DND-41 (cell line): ENCODE measurements at regions not wholly inside any gene's neighbourhood (a gene's known extent, or its start where the extent isn't known, plus 50 kb on each side); places are given as distances from the start of the nearest gene placed in this dataset.

Experiments
- ATAC-seq: fragments of 200-7000 bp; cut with Tn5 transposase; 3 replicates; pipeline ENCODE4 v1.9.1; 2021; ENCODE audit warnings: low read depth; ENCODE audit not compliant: insufficient read depth
- DNase-seq: peaks from one replicate; pipeline ENCODE4 v3.0.0-alpha.2; 2020
- H2AFZ ChIP-seq: 2 replicates; pipeline ENCODE4 v1.6.0; 2012; ENCODE audit warnings: low read depth, low read length
- H3K27ac ChIP-seq: 2 replicates; pipeline ENCODE4 v1.5.1; 2012; ENCODE audit warnings: low read length, inconsistent platforms
- H3K27me3 ChIP-seq: fragments of 200-600 bp; sonication (generic); 2 replicates; pipeline ENCODE4 v1.6.0; 2012; ENCODE audit warnings: low read length, mild to moderate bottlenecking, inconsistent platforms; ENCODE audit not compliant: insufficient read depth, poor library complexity
- H3K36me3 ChIP-seq: 2 replicates; pipeline ENCODE4 v1.5.1; 2012; ENCODE audit warnings: low read length, inconsistent platforms; ENCODE audit not compliant: insufficient read depth
- H3K4me1 ChIP-seq: 2 replicates; pipeline ENCODE4 v1.5.1; 2012; ENCODE audit warnings: mild to moderate bottlenecking, low read length; ENCODE audit not compliant: insufficient read depth
- H3K4me2 ChIP-seq: 2 replicates; pipeline ENCODE4 v1.6.0; 2012; ENCODE audit warnings: mild to moderate bottlenecking, moderate library complexity, low read length, inconsistent platforms; ENCODE audit not compliant: insufficient read depth
- H3K4me3 ChIP-seq, 2 experiments: fragments of 200-600 bp in 1 of 2; shearing (Covaris generic) in 1 of 2; 2 replicates each; pipeline ENCODE4 v1.5.1; 2012 to 2016; ENCODE audit warnings: inconsistent platforms in 2 of 2, low read length in 2 of 2, mild to moderate bottlenecking in 2 of 2, low read depth in 1 of 2, moderate library complexity in 1 of 2
- H3K79me2 ChIP-seq: 2 replicates; pipeline ENCODE4 v1.6.0; 2012; ENCODE audit warnings: low read length, inconsistent platforms; ENCODE audit not compliant: insufficient read depth
- H3K9ac ChIP-seq: 2 replicates; pipeline ENCODE4 v1.6.0; 2012; ENCODE audit warnings: low read depth, mild to moderate bottlenecking, inconsistent platforms, low read length, moderate library complexity
- H3K9me3 ChIP-seq: 2 replicates; pipeline ENCODE4 v1.5.1; 2012; ENCODE audit warnings: low read length, moderate library complexity, mild to moderate bottlenecking, inconsistent platforms; ENCODE audit not compliant: insufficient read depth, severe bottlenecking
- H4K20me1 ChIP-seq: 2 replicates; pipeline ENCODE4 v1.6.0; 2012; ENCODE audit warnings: low read length; ENCODE audit not compliant: insufficient read depth
- CTCF ChIP-seq: IDR thresholded peaks from 2 replicates; pipeline ENCODE4 v1.5.1; 2012; ENCODE audit warnings: borderline replicate concordance, low read length, moderate library complexity, mild to moderate bottlenecking; ENCODE audit not compliant: poor library complexity, severe bottlenecking; ENCODE audit errors: extremely low read depth
- EZH2 ChIP-seq: IDR thresholded peaks from 3 replicates; pipeline ENCODE4 v1.6.1; 2012; ENCODE audit warnings: borderline replicate concordance, low read depth, mild to moderate bottlenecking, moderate library complexity, low read length, inconsistent platforms; ENCODE audit not compliant: severe bottlenecking

- H3K4me3 ChIP-seq = no peak overlapping the region
- H3K9me3 ChIP-seq = peaks cover 3% of the 10 kb centered on the region
- H4K20me1 ChIP-seq = no peaks in the 10 kb centered on the region
- H3K36me3 ChIP-seq = no peaks in the 10 kb centered on the region
- no peaks in the 10 kb centered on the region for H3K79me2 ChIP-seq
- no peak overlapping the region for H3K27ac ChIP-seq
- H3K27me3 ChIP-seq = no peaks in the 10 kb centered on the region
- ATAC-seq (no peak), DNase-seq (no peak)
- H2AFZ ChIP-seq = no peak overlapping the region
- no peaks in the 10 kb centered on the region for H3K4me1 ChIP-seq
- H3K4me2 ChIP-seq = no peak overlapping the region
- H3K9ac ChIP-seq = no peak overlapping the region
- TF ChIP-seq CTCF = no peak
- no peak for TF ChIP-seq EZH2
Observed at GRCh38 chr21:21952566-21952965, 954.4 kb downstream of the NCAM2 start.

GRCh38 chr21:21955204-21955603, 957.0 kb downstream of the NCAM2 start:
- H3K9me3 ChIP-seq = no peaks in the 10 kb centered on the region
- ATAC-seq (no peak), DNase-seq (no peak)
- H3K27ac ChIP-seq = no peak overlapping the region
- no peak overlapping the region for H3K9ac ChIP-seq
- H3K36me3 ChIP-seq = no peaks in the 10 kb centered on the region
- no peak overlapping the region for H2AFZ ChIP-seq
- H3K4me2 ChIP-seq = no peak overlapping the region
- H3K4me1 ChIP-seq = no peaks in the 10 kb centered on the region
- H3K79me2 ChIP-seq = no peaks in the 10 kb centered on the region
- no peaks in the 10 kb centered on the region for H4K20me1 ChIP-seq
- TF ChIP-seq CTCF (no peak), EZH2 (no peak)
- H3K27me3 ChIP-seq = no peaks in the 10 kb centered on the region
- H3K4me3 ChIP-seq = no peak overlapping the region

- H3K27ac ChIP-seq = no peak overlapping the region
- no peak overlapping the region for H3K4me3 ChIP-seq
- H3K4me2 ChIP-seq = no peak overlapping the region
- H3K36me3 ChIP-seq = no peaks in the 10 kb centered on the region
- no peaks in the 10 kb centered on the region for H4K20me1 ChIP-seq
- H2AFZ ChIP-seq = no peak overlapping the region
- no peak for ATAC-seq
- TF ChIP-seq CTCF (no peak), EZH2 (no peak)
- H3K9ac ChIP-seq = no peak overlapping the region
- no peak for DNase-seq
- H3K79me2 ChIP-seq = no peaks in the 10 kb centered on the region
- no peaks in the 10 kb centered on the region for H3K4me1 ChIP-seq
- no peaks in the 10 kb centered on the region for H3K9me3 ChIP-seq
- no peaks in the 10 kb centered on the region for H3K27me3 ChIP-seq
Observed at GRCh38 chr21:21957490-21957889, 959.3 kb downstream of the NCAM2 start.

GRCh38 chr21:21963911-21964310, 965.7 kb downstream of the NCAM2 start:
- H3K4me1 ChIP-seq = no peaks in the 10 kb centered on the region
- H4K20me1 ChIP-seq = no peaks in the 10 kb centered on the region
- no peak overlapping the region for H3K27ac ChIP-seq
- H2AFZ ChIP-seq = no peak overlapping the region
- H3K4me3 ChIP-seq = no peak overlapping the region
- H3K4me2 ChIP-seq = no peak overlapping the region
- no peaks in the 10 kb centered on the region for H3K79me2 ChIP-seq
- ATAC-seq (no peak), DNase-seq (no peak)
- H3K9ac ChIP-seq = no peak overlapping the region
- no peak for TF ChIP-seq CTCF
- no peak for TF ChIP-seq EZH2
- no peaks in the 10 kb centered on the region for H3K36me3 ChIP-seq
- H3K27me3 ChIP-seq = no peaks in the 10 kb centered on the region
- H3K9me3 ChIP-seq = peaks cover 13% of the 10 kb centered on the region
